CD4-positive, alpha-beta T cell treated with Interleukin-17A for 4 hours (primary cell): ENCODE measurements at regions not wholly inside any gene's neighbourhood (a gene's known extent, or its start where the extent isn't known, plus 50 kb on each side); places are given as distances from the start of the nearest gene placed in this dataset.
"Not testable (repeated sequence)": the region's sequence is repeated elsewhere in the genome, so short reads cannot be mapped to it uniquely, and the experiment has no call there.

ENCODE experiments used
- DNase-seq: peaks from one replicate; pipeline ENCODE4 v3.0.0-alpha.2; 2020; ENCODE audit warnings: mixed read lengths

- DNase-seq, result no peak
These were observed 50.4 kb upstream of the RNF32 start for GRCh38 chr7:156590212-156590611.

GRCh38 chr7:156589808-156590207 lies 50.8 kb upstream of the RNF32 start:
- DNase-seq, result no peak

DNA sequence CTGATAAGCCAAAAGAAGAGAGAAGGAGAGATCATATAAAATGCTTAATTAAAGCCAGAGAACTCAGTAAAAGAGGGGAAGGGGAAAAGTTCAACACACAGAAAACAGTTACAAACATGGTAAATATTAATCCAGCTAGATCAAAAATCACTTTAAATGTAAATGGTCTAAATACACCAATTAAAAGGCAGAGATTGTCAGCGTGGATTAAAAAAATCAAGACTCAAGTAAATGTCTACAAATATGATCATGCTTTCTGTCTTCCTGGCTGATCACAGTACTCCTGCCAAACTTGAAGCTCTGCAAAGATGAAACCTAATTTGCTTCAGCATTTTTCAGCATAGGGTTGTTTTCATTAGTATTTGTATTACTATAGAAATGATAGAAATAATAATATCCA lies 54.6 kb upstream of the RNF32 start:
- DNase-seq, result no peak

DNA sequence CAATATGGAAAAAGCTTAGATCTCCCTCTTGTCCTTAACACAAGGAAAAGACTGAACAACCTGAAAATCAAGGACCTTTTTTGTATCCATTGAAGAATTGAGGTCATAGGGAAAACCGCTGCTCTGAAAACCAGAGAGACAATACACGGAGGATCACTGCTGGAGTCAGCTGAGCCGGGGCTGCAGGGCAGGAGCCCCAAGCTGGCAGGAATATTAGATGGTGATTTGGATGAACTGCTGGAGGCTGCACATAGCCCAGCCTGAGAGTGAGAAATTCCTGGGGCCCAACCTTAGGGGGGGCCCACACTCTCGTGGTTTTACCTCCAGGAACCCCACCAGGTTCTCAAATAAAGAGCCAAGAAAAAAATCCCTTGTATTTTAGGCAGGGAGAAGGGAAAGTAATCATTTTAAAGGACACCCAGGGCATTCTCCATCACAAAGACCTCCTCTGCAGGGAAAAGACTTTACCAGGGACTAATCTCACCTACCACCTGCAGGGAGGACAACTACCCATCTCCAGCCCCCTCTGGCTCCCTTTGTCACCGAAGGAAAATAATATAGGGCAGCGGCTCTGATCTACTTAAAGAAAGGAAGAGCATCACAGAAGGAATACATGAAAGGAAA lies 55.4 kb upstream of the RNF32 start:
- DNase-seq, result no peak

DNA sequence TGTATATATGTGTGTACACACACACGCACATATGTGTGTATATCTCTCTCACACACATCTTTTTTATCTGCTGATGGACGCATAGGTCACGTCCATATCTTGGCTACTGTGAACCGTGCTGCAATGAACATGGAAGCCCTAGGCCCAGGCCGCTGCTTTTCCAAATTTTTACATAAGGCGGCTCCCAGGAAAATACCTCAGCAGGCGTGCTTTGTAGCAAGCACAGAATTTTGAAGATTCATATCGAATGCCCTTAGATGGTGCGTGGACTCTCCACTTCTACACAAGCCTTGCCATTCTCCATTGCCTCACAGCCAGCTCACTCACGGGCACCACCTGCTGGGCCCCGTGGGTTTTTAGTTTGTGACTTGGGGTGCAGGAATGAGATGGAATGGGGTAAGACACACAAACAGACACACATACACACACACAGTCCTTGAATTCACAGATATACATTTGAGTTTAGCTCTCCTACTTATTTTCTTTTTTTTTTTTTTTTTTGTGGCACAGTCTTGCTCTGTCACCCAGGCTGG lies 57.9 kb upstream of the RNF32 start:
- no peak for DNase-seq

GRCh38 chr7:156580036-156580435 lies 60.5 kb upstream of the RNF32 start:
- DNase-seq, result no peak

- no peak for DNase-seq
These were observed 61.0 kb upstream of the RNF32 start for GRCh38 chr7:156579566-156579965.

DNA sequence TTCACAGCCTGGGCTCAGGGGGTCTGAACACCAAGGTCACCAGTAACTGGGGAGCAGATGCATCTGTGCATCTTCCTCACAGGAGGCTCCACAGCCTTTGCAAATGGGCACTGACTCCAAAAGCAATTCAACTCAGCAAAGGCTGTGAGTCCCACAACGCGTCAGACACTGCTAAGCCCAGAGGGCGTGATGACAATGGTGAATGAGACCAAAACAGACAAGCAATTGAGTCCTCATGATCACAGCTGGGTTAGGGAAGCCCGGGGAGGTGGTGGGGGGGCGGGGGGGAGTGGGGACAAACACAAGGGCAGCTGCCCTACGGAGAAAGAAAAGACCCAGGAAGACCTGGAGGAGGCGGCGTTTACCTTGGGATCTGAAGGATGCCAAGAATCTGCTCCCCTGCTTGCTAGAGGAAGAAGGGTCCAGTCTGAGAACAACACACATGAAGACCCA lies 61.6 kb upstream of the RNF32 start:
- DNase-seq, result no peak

- no peak for DNase-seq
These were observed 62.0 kb upstream of the RNF32 start for GRCh38 chr7:156578578-156578940.

DNA sequence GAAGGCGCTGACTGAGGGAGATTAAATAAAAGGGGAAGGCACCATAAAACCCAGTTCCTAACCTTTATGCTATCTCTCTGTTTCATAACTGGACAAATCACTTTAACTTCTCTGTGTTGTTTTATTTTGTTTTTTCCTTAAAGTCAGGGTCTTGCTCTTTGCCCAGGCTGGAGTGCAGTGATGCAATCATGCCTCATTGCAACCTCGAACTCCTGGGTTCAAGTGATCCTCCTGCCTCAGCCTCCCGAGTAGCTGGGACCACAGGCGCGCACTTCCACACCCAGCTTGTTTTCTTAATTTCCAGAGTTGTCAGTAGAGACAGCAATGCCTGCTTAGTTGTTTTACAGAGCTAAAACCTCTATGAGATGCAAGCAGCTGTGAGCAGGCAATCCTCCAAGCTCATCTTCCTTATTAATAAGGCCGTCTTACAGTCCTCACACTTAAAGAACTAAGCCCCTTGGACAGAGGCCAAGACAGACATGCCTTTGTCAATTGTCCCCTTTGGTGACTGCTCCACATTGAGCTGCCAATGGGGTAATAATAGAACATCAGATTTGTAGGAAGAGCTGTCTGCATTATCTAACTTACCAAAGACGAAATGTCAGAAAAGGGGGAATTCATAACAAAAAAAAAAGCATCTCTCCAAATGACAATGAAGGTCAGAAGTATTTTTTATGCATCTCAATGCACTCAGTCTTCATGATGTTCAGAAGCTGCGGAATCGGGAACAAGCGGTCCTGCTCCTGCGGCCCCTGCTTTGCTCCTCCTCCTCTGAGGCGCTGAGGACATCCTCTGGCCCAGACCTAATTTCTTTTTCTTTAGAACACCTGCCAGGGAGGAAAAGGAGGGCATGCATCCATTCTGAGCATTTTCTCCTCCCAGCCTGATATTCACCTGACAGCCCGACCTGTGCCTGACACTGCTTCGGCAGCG lies 62.7 kb upstream of the RNF32 start:
- DNase-seq, result no peak

DNA sequence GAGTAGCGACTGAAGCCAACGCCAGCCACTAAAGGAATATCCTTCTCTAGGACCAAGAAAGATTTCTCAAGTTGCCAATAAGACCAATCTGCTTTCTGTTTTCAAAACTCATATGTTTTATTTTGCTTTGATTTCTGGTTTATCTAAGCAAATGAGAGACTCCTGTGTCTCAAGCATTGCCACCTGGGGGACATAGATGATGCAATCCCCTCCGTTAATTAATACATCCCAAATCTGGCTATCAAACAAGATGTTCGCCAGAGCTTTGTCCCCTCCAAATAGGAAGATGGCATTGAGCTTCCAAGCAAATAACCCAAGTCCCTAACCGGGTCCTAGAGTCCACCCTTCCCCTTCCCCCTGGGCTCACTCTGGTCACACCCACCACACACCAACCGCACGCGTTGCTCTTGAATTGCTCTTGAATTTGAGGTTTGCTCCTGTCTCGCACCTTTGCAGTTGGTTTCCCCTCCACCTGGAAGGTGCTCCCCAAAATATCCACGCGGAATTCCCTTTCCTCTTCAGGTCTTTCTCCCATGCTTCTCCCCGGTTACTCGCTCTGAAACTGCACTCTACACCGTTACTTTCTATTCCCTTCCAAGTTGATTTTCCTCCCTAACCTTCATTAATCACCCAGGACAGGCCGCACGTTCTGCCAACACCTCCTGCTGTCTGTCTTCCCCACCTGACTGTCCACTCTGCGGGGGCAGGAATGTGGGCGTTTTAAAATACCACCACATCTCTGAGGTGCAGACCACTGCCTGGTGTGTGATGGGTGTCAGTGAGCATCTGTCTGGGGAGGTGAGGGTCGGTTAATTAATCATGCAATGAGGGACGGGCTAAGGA lies 64.1 kb upstream of the RNF32 start:
- DNase-seq, result no peak

DNA sequence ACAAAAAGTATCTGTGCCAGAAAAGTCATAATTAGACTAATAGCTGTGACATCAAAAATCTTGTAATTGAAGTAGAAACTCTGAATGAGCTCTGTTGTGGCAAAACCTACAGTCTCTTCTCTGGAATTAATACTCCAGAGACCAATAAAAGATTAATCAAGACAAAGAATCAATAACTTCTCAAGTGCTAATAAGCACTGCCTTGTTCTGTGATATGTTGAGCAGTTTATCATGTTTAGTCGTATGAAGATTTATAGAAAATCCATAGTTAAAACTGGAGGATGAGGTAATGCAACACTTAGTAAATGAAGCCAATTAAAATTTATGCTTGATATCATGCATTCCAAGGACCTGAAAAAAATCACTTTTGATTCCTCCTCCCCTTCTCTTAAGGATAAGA lies 72.3 kb upstream of the RNF32 start:
- no peak for DNase-seq

GRCh38 chr7:156566812-156567549 lies 73.6 kb upstream of the RNF32 start:
- DNase-seq, result no peak

DNA sequence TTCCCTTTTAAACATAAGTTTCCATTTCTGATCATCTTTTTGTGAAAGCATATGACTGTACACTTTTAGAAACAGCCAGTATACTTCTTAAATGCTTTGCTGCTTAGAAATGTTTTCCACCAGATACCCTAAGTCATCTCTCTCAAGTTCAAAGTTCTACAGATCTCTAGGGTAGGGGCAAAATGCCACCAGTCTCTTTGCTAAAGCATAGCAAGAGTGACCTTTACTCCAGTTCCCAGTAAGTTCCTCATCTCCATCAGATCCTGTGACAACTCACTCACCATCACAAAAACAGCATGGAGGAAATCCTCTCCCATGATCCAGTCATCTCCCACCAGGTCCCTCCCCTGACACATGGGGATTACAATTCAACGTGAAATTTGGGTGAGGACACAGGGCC lies 75.6 kb upstream of the RNF32 start:
- DNase-seq, result not testable (repeated sequence)

- no peak for DNase-seq
These were observed 79.9 kb upstream of the RNF32 start for GRCh38 chr7:156560696-156561095.

- DNase-seq, result no peak
These were observed 80.5 kb upstream of the RNF32 start for GRCh38 chr7:156560075-156560474.

DNA sequence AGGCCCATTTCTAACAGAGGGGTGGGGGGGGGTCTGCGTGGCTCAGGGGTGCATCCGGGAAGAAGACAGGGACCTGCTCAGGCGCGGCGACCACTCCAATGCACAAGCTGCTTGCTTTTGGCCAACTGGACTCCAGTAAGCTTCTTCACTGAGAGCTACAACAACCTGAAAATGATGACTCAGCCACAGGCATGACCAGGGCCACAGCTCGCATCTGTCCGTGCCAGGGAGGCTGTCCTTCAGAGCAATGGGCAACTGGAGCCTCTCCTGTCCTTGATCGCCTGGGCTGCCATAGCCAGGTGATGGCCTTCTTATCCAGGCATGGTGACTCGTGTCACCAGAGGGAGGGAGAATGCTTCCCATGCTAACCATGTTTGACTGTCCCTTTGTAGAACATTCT lies 81.6 kb upstream of the RNF32 start:
- DNase-seq, result no peak

- no peak for DNase-seq
These were observed 82.4 kb upstream of the RNF32 start for GRCh38 chr7:156558198-156558597.

- no peak for DNase-seq
These were observed 84.5 kb upstream of the RNF32 start for GRCh38 chr7:156556083-156556482.

DNA sequence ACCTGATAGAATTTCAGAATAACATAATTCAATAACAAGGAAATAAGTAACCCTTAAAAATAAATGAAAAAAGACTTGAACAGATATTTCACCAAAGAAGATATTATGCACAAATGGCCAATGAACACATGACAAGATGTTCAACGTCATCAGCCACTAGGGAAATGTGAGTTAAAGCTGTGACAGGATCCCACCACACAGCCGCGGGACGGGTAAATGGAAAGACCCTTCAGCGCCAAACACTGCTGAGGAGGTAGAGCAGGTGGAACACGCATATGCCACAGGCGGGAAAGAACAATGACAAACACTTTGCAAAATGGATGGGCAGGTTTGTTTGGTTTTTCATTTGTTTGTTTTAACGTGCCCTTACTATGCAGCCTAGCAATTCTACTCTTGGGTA lies 86.1 kb upstream of the RNF32 start:
- no peak for DNase-seq

- no peak for DNase-seq
These were observed 90.9 kb upstream of the RNF32 start for GRCh38 chr7:156549636-156550035.

DNA sequence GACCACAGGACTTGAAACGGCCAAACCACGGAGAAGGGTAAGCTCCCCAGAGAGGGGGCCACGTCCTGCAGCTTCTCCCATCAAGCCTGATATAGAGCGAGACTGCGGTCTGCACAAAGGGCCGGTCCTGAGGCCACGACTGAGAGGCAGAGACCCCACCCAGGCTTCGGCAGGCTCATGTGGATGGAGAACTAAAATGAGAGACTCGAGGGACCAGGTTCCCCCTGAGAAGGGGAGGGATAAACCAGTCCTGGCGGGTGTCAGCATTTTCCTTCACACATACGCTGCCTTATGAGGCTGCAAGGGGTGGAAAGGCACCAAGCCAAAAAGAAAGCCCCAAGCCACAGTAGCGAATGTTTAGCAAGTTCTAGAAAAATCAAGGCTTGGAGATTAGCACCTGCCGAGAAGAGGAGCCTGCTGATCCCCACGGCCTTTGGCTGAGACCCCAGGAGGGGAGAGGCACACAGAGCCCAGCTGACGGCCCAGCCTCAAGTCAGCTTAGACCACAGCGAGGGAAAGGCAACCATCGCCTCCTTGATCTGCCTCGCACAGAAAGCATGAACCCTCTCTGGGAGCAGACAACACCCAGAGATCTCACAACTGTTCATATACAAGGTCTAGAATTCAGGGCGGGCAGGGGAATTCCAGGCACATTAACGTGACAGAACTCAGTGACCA lies 92.6 kb upstream of the RNF32 start:
- no peak for DNase-seq
